GM23338 (cell line): ENCODE measurements at regions not wholly inside any gene's neighbourhood (a gene's known extent, or its start where the extent isn't known, plus 50 kb on each side); places are given as distances from the start of the nearest gene placed in this dataset.

Experiments used
- NANOG ChIP-seq: IDR thresholded peaks from 2 replicates; pipeline ENCODE4 v1.6.1; 2016; ENCODE audit warnings: antibody characterized with exemption, borderline replicate concordance
- ZNF114 ChIP-seq: fragments of 250-450 bp; sonication (Bioruptor Pico); IDR thresholded peaks from 2 replicates; pipeline ENCODE4 v1.5.0; 2020; ENCODE audit warnings: mild to moderate bottlenecking, moderate library complexity
- TF ChIP-seq, protein P1 (sequence below): fragments of 250-450 bp; sonication (Bioruptor Pico); IDR thresholded peaks from 2 replicates; pipeline ENCODE4 v1.5.0; 2020; ENCODE audit warnings: mild to moderate bottlenecking, moderate library complexity
- TF ChIP-seq, protein P2 (sequence below): IDR thresholded peaks from 2 replicates; pipeline ENCODE4 v1.6.1; 2016; ENCODE audit warnings: antibody characterized with exemption
- TF ChIP-seq, protein P3 (sequence below): IDR thresholded peaks from one replicate; pipeline ENCODE4 v1.6.1; 2018; ENCODE audit warnings: antibody characterized with exemption; ENCODE audit not compliant: unreplicated experiment

DNA sequence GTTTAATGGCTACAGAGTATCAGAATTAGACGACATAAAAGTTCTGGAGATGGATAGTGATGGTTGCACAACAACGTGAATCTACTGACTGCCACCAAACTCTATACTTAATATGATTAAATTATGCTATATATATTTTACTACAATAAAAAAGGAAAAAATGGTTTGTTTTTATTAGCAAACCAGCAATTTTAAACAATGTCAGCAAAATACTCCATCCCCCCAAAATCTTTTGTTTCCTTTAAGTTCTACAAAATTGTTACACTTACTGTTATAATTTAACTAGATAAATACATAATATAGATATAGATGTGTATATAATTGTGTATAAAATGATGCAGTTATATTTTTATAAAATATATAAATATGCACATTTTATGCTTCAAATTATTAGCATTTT is 710.8 kb upstream of the UBE2E2 start (continued):
- TF ChIP-seq, protein P1, sequence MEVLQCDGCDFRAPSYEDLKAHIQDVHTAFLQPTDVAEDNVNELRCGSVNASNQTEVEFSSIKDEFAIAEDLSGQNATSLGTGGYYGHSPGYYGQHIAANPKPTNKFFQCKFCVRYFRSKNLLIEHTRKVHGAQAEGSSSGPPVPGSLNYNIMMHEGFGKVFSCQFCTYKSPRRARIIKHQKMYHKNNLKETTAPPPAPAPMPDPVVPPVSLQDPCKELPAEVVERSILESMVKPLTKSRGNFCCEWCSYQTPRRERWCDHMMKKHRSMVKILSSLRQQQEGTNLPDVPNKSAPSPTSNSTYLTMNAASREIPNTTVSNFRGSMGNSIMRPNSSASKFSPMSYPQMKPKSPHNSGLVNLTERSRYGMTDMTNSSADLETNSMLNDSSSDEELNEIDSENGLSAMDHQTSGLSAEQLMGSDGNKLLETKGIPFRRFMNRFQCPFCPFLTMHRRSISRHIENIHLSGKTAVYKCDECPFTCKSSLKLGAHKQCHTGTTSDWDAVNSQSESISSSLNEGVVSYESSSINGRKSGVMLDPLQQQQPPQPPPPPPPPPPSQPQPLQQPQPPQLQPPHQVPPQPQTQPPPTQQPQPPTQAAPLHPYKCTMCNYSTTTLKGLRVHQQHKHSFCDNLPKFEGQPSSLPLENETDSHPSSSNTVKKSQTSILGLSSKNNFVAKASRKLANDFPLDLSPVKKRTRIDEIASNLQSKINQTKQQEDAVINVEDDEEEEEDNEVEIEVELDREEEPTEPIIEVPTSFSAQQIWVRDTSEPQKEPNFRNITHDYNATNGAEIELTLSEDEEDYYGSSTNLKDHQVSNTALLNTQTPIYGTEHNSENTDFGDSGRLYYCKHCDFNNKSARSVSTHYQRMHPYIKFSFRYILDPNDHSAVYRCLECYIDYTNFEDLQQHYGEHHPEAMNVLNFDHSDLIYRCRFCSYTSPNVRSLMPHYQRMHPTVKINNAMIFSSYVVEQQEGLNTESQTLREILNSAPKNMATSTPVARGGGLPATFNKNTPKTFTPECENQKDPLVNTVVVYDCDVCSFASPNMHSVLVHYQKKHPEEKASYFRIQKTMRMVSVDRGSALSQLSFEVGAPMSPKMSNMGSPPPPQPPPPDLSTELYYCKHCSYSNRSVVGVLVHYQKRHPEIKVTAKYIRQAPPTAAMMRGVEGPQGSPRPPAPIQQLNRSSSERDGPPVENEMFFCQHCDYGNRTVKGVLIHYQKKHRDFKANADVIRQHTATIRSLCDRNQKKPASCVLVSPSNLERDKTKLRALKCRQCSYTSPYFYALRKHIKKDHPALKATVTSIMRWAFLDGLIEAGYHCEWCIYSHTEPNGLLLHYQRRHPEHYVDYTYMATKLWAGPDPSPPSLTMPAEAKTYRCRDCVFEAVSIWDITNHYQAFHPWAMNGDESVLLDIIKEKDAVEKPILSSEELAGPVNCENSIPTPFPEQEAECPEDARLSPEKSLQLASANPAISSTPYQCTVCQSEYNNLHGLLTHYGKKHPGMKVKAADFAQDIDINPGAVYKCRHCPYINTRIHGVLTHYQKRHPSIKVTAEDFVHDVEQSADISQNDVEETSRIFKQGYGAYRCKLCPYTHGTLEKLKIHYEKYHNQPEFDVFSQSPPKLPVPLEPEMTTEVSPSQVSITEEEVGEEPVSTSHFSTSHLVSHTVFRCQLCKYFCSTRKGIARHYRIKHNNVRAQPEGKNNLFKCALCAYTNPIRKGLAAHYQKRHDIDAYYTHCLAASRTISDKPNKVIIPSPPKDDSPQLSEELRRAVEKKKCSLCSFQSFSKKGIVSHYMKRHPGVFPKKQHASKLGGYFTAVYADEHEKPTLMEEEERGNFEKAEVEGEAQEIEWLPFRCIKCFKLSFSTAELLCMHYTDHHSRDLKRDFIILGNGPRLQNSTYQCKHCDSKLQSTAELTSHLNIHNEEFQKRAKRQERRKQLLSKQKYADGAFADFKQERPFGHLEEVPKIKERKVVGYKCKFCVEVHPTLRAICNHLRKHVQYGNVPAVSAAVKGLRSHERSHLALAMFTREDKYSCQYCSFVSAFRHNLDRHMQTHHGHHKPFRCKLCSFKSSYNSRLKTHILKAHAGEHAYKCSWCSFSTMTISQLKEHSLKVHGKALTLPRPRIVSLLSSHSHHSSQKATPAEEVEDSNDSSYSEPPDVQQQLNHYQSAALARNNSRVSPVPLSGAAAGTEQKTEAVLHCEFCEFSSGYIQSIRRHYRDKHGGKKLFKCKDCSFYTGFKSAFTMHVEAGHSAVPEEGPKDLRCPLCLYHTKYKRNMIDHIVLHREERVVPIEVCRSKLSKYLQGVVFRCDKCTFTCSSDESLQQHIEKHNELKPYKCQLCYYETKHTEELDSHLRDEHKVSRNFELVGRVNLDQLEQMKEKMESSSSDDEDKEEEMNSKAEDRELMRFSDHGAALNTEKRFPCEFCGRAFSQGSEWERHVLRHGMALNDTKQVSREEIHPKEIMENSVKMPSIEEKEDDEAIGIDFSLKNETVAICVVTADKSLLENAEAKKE (CRISPR knock-in tag): no peak
- TF ChIP-seq ZNF114 (CRISPR knock-in tag) (no peak), NANOG (no peak)
- TF ChIP-seq, protein P2, sequence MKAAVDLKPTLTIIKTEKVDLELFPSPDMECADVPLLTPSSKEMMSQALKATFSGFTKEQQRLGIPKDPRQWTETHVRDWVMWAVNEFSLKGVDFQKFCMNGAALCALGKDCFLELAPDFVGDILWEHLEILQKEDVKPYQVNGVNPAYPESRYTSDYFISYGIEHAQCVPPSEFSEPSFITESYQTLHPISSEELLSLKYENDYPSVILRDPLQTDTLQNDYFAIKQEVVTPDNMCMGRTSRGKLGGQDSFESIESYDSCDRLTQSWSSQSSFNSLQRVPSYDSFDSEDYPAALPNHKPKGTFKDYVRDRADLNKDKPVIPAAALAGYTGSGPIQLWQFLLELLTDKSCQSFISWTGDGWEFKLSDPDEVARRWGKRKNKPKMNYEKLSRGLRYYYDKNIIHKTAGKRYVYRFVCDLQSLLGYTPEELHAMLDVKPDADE: no peak
- TF ChIP-seq, protein P3, sequence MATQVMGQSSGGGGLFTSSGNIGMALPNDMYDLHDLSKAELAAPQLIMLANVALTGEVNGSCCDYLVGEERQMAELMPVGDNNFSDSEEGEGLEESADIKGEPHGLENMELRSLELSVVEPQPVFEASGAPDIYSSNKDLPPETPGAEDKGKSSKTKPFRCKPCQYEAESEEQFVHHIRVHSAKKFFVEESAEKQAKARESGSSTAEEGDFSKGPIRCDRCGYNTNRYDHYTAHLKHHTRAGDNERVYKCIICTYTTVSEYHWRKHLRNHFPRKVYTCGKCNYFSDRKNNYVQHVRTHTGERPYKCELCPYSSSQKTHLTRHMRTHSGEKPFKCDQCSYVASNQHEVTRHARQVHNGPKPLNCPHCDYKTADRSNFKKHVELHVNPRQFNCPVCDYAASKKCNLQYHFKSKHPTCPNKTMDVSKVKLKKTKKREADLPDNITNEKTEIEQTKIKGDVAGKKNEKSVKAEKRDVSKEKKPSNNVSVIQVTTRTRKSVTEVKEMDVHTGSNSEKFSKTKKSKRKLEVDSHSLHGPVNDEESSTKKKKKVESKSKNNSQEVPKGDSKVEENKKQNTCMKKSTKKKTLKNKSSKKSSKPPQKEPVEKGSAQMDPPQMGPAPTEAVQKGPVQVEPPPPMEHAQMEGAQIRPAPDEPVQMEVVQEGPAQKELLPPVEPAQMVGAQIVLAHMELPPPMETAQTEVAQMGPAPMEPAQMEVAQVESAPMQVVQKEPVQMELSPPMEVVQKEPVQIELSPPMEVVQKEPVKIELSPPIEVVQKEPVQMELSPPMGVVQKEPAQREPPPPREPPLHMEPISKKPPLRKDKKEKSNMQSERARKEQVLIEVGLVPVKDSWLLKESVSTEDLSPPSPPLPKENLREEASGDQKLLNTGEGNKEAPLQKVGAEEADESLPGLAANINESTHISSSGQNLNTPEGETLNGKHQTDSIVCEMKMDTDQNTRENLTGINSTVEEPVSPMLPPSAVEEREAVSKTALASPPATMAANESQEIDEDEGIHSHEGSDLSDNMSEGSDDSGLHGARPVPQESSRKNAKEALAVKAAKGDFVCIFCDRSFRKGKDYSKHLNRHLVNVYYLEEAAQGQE: no peak
